ENCODE measurements at regions not wholly inside any gene's neighbourhood (a gene's known extent, or its start where the extent isn't known, plus 50 kb on each side); places are given as distances from the start of the nearest gene placed in this dataset.

- no peak for TF ChIP-seq CTCF (IDR thresholded peaks at IDR 0.05; ENCODE audit: borderline replicate concordance, extremely low read depth, low read length, poor library complexity, severe bottlenecking)
- TF ChIP-seq EZH2 (IDR thresholded peaks at IDR 0.05; ENCODE audit: borderline replicate concordance, low read depth, low read length, severe bottlenecking): no peak
These were observed 575.0 kb upstream of the MGMT start for GRCh38 chr10:128892005-128892404.
